SK-N-MC (cell line): ENCODE measurements at regions not wholly inside any gene's neighbourhood (a gene's known extent, or its start where the extent isn't known, plus 50 kb on each side); places are given as distances from the start of the nearest gene placed in this dataset.

ENCODE experiments used
- EZH2 ChIP-seq: fragments of 200-600 bp; sonication (generic); IDR thresholded peaks from one replicate; pipeline ENCODE4 v1.6.1; 2017; ENCODE audit warnings: antibody characterized with exemption
- POLR2AphosphoS5 ChIP-seq: IDR thresholded peaks from 2 replicates; pipeline ENCODE4 v1.6.1; 2012; ENCODE audit warnings: mild to moderate bottlenecking, low read depth, low read length, borderline replicate concordance

DNA sequence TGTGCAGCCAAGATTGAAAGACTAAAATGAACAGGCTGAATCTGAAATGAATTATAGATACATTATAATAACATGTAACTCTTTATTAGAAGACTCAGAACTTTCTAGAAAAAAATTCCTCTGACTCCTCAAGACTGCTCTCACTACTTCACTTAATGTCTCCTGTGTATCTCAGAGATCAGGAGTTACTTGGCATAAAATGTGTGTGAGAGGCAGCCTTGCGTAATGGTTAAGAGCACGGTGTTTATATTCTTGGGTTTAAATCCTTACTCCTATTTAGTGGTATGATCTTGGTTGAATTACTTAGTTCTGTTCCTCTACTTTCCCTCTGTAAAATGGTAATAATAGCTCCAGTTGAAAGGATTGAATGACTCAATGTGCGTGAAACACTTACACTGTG is 634.9 kb downstream of the LTN1 start:
- no peak for TF ChIP-seq EZH2
- no peak for TF ChIP-seq POLR2AphosphoS5
